GM19438 (cell line): ENCODE measurements at regions not wholly inside any gene's neighbourhood (a gene's known extent, or its start where the extent isn't known, plus 50 kb on each side); places are given as distances from the start of the nearest gene placed in this dataset.

ENCODE experiments used
- ATAC-seq: cut with Tn5 transposase; IDR thresholded peaks from one replicate; pipeline ENCODE4 v1.9.1; 2021; ENCODE audit warnings: low read depth; ENCODE audit not compliant: unreplicated experiment

GRCh38 chr21:28791595-28792282 lies 200.9 kb downstream of the LTN1 start:
- no peak for ATAC-seq

GRCh38 chr21:28790335-28790734 lies 202.3 kb downstream of the LTN1 start:
- no peak for ATAC-seq

- no peak for ATAC-seq
These were observed 203.2 kb downstream of the LTN1 start for GRCh38 chr21:28789523-28789922.

GRCh38 chr21:28788030-28788429 lies 204.6 kb downstream of the LTN1 start:
- no peak for ATAC-seq

- ATAC-seq = no peak
These were observed 209.0 kb downstream of the LTN1 start for GRCh38 chr21:28783641-28784185.

- ATAC-seq = no peak
These were observed 210.9 kb downstream of the LTN1 start for GRCh38 chr21:28781602-28782276.

GRCh38 chr21:28779914-28780313 lies 212.8 kb downstream of the LTN1 start:
- no peak for ATAC-seq

- no peak for ATAC-seq
These were observed 216.4 kb downstream of the LTN1 start for GRCh38 chr21:28776251-28776650.

- ATAC-seq = no peak
These were observed 217.6 kb downstream of the LTN1 start for GRCh38 chr21:28775071-28775470.

- no peak for ATAC-seq
These were observed 219.6 kb downstream of the LTN1 start for GRCh38 chr21:28773036-28773435.

GRCh38 chr21:28771790-28772501 lies 220.7 kb downstream of the LTN1 start:
- ATAC-seq = no peak

- no peak for ATAC-seq
These were observed 221.6 kb downstream of the LTN1 start for GRCh38 chr21:28770867-28771661.

GRCh38 chr21:28769683-28770082 lies 223.0 kb downstream of the LTN1 start:
- ATAC-seq = no peak

- no peak for ATAC-seq
These were observed 223.9 kb downstream of the LTN1 start for GRCh38 chr21:28768753-28769152.

- ATAC-seq = no peak
These were observed 225.2 kb downstream of the LTN1 start for GRCh38 chr21:28767523-28767922.

- ATAC-seq = no peak
These were observed 228.8 kb downstream of the LTN1 start for GRCh38 chr21:28763809-28764418.

- no peak for ATAC-seq
These were observed 230.3 kb downstream of the LTN1 start for GRCh38 chr21:28762357-28762735.

- no peak for ATAC-seq
These were observed 230.9 kb downstream of the LTN1 start for GRCh38 chr21:28761674-28762356.

- no peak for ATAC-seq
These were observed 233.8 kb downstream of the LTN1 start for GRCh38 chr21:28758883-28759242.
